Hypothalamus (tissue), 51 donors: ENCODE measurements at regions not wholly inside any gene's neighbourhood (a gene's known extent, or its start where the extent isn't known, plus 50 kb on each side); places are given as distances from the start of the nearest gene placed in this dataset.
"Not testable (repeated sequence)": the region's sequence is repeated elsewhere in the genome, so short reads cannot be mapped to it uniquely, and the experiment has no call there.

Experiments
- DNase-seq, 51 donors: peaks; one replicate each; lab custom pipeline; 2025; lab: John Stamatoyannopoulos, UW

- no peak for DNase-seq
Measured at GRCh38 chr4:58451707-58452106, 1341.5 kb upstream of the IGFBP7 start.

- no peak for DNase-seq
Measured at GRCh38 chr4:58435871-58436270, 1325.7 kb upstream of the IGFBP7 start.

- no peak for DNase-seq
Measured at GRCh38 chr4:58413849-58414248, 1303.7 kb upstream of the IGFBP7 start.

- no peak for DNase-seq
Measured at GRCh38 chr4:58411904-58412303, 1301.7 kb upstream of the IGFBP7 start.

- DNase-seq: no peak
Measured at GRCh38 chr4:58406762-58407161, 1296.6 kb upstream of the IGFBP7 start.

GRCh38 chr4:58368221-58368620, 1258.0 kb upstream of the IGFBP7 start:
- DNase-seq: no peak

GRCh38 chr4:58360354-58361133, 1250.4 kb upstream of the IGFBP7 start:
- DNase-seq: no peak

GRCh38 chr4:58359590-58359989, 1249.4 kb upstream of the IGFBP7 start:
- no peak for DNase-seq

GRCh38 chr4:58357947-58358346, 1247.8 kb upstream of the IGFBP7 start:
- DNase-seq: no peak

GRCh38 chr4:58325070-58325469, 1214.9 kb upstream of the IGFBP7 start:
- DNase-seq: no peak

GRCh38 chr4:58313444-58313843, 1203.3 kb upstream of the IGFBP7 start:
- no peak for DNase-seq

- DNase-seq: no peak
Measured at GRCh38 chr4:58303456-58303855, 1193.3 kb upstream of the IGFBP7 start.

- no peak for DNase-seq
Measured at GRCh38 chr4:58301376-58301999, 1191.3 kb upstream of the IGFBP7 start.

- no peak for DNase-seq
Measured at GRCh38 chr4:58286335-58286734, 1176.2 kb upstream of the IGFBP7 start.

- DNase-seq: not testable (repeated sequence)
Measured at GRCh38 chr4:58280928-58281327, 1170.7 kb upstream of the IGFBP7 start.

GRCh38 chr4:58275856-58276255, 1165.7 kb upstream of the IGFBP7 start:
- no peak for DNase-seq

- DNase-seq: no peak
Measured at GRCh38 chr4:58274553-58274952, 1164.4 kb upstream of the IGFBP7 start.

- DNase-seq: no peak
Measured at GRCh38 chr4:58272311-58272710, 1162.1 kb upstream of the IGFBP7 start.

GRCh38 chr4:58265734-58266133, 1155.5 kb upstream of the IGFBP7 start:
- DNase-seq: no peak

- no peak for DNase-seq
Measured at GRCh38 chr4:58261526-58261925, 1151.3 kb upstream of the IGFBP7 start.

- no peak for DNase-seq
Measured at GRCh38 chr4:58254291-58254690, 1144.1 kb upstream of the IGFBP7 start.

- no peak for DNase-seq
Measured at GRCh38 chr4:58252656-58253055, 1142.5 kb upstream of the IGFBP7 start.
